HG03066 (cell line): ENCODE measurements at regions not wholly inside any gene's neighbourhood (a gene's known extent, or its start where the extent isn't known, plus 50 kb on each side); places are given as distances from the start of the nearest gene placed in this dataset.
"Not testable (repeated sequence)": the region's sequence is repeated elsewhere in the genome, so short reads cannot be mapped to it uniquely, and the experiment has no call there.

Experiments used
- ATAC-seq: cut with Tn5 transposase; IDR thresholded peaks from one replicate; pipeline ENCODE4 v1.9.1; 2021; ENCODE audit warnings: low read depth; ENCODE audit not compliant: unreplicated experiment

DNA sequence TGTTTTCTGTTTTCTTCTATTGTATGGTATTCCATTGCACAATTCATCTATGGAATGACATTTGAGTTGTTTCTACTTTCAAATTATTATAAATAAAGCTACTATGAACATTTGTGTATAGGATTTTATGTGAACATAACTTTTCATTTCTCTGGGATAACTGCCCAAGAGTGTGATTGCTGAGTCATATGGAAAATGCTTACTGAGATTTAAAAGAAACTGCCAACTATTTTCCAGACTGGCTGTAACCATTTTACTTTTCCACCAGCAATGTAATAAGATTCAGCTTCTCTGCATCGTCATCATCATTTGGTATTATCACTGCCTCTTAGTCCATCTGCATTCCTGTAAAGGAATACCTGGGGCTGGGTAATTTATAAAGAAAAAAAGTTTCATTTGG, 779.6 kb upstream of the PRMT6 start:
- no peak for ATAC-seq

DNA sequence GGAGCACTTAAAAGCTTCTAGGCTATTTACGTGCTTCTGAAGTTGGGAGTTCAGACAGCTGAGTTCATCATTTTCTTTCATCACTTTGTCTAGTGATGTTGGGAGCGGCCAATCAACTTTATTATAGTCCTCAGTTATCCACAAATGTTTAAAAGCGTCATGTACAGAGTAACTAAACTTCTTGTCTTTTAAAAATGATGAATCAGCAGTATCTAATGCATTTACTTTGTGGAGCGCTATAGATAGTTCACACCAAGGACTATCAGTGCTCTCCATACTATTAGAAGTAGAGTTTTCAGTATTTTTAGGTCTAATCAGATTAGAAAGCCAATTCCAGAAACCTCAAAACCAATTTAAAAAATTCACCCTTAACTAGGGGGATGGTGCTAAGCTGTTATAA, 778.7 kb upstream of the PRMT6 start:
- no peak for ATAC-seq

DNA sequence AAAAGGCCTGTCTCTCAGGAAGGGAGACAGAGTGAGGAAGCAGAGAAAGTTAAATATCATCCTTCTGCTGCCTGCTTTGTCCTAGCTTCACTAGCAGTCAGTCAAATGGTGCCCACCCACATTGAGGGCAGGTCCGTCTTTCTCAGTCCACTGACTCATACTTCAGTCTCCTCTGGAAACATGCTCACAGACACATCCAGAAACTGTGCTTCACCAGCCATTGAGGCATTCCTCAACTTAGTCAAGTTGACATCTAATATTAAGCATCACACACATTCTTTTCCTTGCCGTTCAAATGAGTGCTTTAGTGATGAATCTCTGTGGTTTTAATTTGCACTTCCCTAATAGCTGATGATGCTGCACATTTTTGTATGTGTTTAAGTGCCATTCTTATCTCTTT, 777.8 kb upstream of the PRMT6 start:
- ATAC-seq: no peak

DNA sequence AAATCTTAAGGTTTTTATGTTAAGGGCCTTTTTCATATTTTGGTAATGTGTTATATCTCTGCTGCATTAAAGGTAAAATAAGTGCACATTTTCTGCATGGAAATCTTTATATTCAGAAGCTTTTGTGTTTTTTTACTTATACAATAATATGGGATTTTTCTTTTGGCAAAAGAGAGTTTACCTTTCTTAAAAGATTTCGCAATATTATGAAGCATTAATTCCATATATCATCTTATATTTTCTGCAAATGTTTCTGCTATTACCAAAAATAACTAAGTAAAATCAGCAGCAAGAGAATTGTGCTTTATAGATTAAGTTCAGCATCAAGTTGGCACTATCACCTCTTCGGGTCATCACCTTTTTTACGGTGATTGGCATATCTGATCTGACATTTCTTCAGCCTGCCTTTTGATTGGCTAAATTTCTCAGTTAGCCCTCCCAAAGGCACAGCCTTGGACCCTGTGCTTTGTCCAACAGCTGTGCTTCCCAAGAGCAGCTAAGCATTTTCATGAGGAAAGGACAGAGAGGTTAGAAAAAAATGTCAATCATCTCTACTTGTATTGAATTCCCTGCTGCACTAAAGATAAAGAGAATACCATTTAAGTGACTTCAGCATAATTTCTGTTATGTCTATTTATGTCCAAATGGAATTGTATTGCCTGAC, 767.1 kb upstream of the PRMT6 start:
- ATAC-seq: no peak

DNA sequence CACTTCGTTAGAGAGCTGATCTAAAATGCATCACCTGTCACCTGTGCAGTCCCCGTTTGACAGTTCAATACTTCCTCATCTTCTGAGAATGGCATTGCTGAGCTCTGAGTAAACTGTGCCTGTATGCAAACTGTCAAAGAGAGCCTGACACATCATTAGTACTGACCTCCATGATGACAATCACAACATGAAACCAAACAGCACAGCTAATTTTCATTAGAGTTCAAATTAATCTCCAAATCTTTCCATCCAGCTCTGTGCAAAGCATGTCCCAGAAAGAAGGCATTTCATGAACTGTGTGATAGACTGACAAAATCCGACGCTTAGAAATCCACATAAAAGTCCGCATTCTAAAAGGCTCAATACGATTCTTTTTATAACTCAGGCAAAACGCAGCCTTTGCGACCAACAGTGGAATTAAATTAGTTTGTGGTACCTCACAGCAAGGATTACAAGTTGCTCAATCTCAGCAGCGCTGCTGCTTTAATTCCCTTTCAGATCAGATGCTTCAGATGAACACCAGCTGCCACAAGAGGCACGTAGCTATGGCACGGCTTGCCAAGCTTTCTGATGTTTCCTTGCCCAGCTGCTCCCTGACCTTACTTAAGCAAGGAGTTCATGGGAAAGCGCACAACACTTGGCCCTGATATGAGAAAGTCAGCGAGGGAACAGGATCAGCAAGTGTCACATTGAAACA, 765.5 kb upstream of the PRMT6 start:
- no peak for ATAC-seq

DNA sequence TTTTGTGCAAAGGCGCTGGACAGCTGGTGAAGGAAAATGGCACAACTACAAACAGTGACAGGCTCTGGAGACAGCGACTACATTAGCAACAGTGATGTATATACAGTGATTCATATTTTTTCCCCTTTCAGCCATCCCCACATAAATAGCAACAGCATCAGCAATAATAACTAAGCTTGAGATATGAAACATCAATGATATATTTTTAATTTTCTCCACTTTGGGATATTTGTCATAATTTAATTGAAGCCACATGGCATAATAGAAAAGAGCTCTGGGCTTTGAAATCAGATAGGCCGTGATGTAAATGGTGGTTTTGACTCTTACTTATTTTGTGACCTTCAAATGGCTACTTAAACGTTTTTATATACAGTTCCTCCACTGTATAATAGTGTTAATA, 764.3 kb upstream of the PRMT6 start:
- no peak for ATAC-seq

DNA sequence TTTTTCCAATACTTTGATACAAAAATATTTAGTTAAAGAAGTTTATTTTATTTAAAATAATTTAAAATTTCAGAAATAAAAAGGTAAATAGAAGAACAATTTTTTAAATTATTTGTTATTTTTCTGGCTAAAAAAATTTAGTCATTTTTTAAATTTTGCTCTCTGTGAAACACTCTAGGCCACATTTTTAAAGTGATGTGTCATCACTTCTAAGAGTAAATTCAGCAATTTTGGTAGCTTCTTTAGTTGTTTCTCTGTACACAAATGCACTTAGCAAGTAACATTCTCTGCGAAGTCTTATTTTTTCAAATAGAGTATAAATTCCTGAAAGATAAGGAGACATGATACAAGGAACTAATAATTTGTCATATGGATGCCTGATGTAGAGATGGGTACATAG, 760.0 kb upstream of the PRMT6 start:
- ATAC-seq: no peak

DNA sequence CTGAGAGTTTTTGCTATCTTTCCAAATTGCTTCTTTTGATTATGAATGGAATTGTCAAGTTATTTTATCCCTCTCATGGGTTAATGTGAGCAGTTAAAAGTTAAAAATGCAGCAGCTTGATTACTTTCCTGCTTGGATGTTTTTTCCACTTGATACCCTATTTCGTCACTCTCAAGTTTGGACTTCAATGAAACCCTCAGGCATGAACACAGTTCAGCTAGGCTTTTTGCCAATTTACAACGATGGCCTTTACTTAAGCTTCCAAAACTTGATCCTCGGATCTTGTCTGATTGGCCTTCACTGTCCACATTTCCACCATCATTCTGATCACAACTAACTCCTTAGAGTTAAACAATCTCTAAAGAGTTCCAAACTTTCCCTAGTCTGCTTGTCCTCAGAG, 752.4 kb upstream of the PRMT6 start:
- ATAC-seq: no peak

DNA sequence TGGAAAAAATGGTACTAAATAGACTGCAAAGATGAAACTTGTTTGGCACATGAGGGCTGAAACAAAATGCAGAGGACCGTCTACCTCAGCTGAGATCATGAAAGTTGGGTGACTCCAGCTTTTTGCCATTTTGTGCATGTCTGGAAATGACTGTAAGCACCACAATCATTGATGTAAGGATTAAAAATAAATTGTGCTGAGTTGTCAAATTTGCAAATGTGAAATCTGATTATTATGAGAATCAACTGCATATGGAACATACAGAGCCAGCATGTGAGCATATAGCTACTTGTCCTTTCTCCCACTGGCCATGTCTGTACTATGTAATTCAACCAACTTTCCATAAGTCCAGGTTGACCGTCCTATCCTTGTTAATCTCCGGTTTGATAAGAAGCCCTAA, 736.9 kb upstream of the PRMT6 start:
- ATAC-seq: no peak

DNA sequence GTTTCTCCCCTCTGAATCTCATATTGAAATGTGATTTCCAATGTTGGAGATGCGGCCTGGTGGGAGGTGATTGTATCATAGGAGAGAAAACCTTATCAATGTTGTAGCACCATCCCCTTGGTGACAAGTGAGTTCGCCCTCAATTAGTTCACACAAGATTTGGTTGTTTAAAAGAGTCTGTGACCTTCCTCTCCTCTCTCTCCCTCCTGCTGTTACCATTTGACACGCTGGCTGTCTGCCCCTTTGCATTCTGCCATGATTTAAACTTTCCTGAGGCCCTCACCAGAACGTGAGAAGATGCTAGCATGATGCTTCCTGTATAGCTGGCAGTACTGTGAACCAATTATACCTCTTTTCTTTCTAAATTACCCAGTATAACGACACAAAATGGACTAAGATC, 730.9 kb upstream of the PRMT6 start:
- ATAC-seq: no peak

DNA sequence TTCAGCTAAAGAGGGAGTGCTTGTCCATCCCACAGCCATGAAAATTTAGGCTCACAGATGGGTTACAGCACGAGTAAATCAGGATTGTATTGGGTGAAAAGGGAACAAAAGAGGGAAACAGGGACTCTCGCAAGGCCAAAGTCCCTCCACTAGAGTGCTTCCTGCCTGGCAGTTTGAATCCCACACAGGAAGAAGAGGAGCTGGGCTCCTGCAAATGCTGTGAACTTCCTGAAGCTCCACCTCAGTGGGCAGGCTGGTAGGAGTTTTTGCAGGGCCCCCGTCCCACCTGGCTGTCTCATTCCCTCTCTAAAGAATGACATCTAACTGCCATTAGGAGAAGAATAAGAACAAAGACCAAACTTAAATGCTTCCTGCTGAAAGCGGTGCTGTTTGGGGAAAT, 712.0 kb upstream of the PRMT6 start:
- ATAC-seq: no peak

DNA sequence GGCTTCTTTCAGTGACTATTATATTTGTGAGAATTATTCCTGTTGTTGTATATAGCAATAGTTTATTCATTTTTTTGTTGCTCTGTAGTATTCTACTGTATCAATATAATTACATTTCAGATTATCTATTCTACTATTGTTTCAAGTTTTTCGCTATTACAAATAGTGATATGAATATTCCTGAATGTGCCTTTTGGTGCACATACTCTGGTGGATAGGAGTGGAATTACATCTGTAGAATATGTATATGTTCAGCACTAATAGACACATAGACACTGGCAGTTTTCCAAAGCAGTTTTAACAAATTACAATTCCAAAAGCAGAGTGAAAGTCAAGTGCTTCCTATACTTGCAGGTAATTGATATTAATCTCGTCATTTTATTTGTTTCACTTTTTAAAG, 696.2 kb upstream of the PRMT6 start:
- no peak for ATAC-seq

DNA sequence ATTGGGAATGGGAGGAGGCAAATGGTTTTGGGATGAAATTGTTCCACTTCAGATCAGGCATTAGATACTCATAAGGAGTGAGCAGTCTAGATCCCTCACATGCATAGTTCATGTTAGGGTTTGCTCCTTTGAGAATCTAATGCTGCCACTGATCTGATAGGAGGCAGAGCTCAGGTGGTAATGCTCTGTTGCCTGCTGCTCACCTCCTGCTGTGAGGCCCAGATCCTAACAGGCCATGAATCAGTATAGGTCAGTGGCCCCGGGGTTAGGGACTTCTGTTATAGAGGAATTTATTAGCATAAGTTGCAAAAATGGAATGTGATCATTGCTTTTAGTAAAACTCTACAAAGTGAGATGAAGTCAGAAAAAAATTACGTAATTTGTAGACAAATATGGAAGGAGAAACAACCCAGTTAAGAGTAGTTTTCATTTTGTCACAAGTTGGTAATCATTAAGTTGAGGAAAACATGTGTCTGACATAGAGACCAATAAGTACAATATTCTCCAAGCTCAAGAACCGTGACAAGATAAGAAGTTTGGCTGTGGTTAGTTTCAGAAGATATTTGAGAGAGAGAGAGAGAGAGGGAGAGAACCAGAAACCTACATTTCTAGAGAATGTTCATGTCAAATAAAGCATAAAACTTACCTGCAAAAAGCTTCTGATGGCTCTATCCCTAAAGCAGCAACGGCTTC, 689.7 kb upstream of the PRMT6 start:
- no peak for ATAC-seq

DNA sequence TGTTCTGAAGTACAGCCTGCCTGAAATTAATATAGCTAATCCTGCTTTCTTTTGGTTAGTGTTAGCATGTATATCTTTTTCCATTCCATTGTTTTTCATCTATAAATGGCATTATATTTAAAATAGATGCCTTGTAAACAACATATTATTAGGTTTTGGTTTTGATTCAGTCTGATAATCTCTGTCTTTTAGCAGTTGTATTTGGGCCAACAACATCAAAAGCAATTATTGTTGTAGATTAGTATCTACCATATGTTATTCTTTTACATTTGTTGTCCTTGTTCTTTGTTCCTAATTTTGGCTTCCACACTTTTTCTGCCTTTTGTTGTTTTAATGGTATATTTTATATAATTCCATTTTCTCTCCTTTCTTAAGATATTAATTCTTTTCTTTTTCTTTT, 678.2 kb upstream of the PRMT6 start:
- no peak for ATAC-seq

DNA sequence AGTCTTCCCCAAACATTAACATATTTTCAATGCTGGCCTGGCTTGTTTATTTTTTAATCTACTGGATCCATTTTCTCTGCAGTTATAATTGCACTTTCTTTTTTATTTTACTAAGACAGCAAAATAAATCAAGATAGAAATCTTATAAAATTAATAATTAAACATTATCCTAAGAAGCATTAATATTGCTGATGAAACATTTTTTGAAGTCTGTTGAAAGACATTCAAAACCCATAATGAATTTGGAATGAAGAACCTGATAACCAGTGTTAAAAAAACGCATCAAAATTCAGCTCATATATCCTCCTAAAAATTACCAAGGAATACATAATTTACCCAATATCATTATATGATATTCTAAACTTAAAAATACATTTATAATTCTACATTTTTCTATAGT, 675.7 kb upstream of the PRMT6 start:
- no peak for ATAC-seq

DNA sequence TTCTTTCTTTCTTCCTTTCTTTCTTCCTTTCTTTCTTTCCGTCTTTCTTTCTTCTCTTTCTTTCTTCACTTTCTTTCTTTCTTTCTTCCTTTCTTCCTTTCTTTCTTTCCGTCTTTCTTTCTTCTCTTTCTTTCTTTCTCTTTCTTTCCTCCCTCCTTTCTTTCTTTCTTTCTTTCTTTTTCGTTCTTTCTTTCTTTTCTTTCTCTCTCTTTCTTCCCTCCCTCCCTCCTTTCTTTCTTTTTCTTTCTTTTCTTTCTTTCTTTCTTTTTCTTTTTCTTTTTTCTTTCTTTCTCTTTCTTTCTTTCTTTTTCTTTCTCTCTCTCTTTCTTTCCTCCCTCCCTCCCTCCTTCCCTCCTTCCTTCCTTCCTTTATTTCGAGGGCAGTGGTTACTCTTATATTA, 667.3 kb upstream of the PRMT6 start:
- not testable (repeated sequence) for ATAC-seq

DNA sequence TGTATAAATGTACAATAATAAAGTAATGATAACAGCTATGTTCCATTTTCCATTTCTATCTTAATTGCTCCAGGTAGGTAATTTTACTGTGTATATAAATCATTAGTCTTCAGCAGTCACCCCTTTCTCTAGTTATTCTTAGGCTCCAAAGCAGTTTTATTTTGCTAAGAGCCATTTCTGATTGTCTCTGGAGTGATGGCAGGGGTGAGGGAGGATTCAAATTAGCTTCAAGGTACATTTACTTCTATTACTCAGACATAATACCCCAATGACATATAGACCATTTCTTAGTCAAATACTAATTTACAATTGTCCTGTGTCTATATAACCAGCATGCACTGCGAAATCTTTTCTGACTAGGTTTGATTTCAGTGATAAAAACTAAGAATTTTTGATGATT, 663.4 kb upstream of the PRMT6 start:
- no peak for ATAC-seq

DNA sequence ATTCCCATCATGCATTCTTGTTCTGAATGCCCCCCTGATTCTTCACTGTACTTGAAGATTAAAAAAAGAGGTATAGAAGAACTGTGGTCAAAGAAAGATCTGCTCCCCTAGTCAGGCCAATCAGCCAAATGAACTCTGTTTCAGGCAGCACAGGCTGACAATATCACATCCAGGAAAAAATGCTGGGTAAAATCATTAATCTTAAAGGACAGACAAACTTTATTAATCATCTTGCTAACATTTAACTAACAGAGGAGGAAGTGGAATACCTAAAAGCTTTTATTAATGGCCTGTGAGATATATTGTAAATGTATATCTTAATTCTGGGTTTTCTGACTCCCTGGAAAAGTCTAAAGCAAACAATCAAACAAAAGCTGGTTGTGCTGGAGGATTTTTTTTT, 660.5 kb upstream of the PRMT6 start:
- ATAC-seq: no peak

DNA sequence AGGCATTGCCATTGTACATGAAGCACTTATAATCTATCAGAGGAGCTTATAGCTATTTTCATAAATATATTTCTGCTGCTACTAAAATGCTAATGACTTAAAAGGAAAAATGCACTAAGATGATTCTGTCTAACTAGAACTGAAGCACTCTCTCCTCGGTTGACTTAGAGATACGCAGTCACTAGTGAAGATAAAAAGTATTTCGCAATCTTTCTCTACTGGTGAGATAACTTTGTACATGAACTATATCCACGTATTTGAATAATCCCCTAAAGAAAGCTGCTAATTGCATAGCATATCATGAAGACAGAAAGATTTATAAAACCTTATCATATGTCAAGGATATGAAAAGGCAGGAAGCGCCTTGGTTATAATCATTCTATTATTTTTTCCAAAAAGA, 658.1 kb upstream of the PRMT6 start:
- ATAC-seq: no peak

DNA sequence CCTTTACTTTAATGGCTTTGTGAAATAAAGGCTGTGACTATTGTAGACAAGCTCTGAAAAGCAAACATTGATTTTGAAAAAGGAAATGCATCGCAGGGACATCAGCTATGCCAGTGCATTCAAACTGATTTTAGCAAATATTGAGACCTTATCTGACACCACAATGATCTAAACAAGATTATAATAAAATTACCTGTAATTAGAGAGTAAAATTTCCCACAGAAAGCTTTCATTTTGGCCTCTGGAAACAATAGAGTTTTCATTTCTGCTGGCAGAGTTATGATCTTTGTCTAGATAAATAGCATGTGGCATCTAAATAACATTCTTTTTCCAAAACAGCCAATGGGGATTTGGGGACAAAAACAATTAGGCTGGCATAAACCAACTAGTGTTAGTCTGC, 650.4 kb upstream of the PRMT6 start:
- no peak for ATAC-seq

DNA sequence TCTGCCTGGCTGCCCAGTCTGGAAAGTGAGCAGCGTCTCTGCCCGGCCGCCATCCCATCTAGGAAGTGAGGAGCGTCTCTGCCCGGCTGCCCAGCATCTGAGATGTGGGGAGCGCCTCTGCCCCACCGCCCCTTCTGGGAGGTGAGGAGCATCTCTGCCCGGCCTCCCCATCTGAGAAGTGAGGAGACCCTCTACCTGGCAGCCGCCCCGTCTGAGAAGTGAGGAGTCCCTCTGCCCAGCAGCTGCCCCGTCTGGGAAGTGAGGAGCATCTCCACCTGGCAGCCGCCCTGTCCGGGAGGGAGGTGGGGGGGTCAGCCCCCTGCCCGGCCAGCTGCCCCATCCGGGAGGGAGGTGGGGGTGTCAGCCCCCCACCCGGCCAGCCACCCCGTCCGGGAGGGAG, 644.2 kb upstream of the PRMT6 start:
- not testable (repeated sequence) for ATAC-seq

DNA sequence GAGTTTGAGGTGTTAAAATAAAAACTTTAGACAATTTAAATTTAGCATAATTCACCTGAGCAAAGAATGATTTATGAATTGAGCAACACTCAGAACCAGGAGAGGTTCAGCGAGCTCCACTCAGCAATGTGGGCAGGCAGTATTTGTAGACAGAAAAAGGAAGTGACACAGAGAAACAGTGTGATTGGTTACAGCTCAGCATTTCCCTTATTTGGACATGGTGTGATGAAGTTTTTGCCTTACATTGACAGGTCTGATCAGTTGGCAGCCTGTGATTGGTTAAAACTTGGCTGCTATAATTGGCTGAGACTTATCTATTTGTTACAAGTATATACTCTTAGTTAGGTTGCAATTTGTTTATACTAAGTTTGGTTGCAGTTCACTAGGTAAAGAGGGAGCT, 621.2 kb upstream of the PRMT6 start:
- no peak for ATAC-seq
